NCI-H82 treated with DMSO at 0.1 percent for 48 hours (cell line): ENCODE measurements at regions not wholly inside any gene's neighbourhood (a gene's known extent, or its start where the extent isn't known, plus 50 kb on each side); places are given as distances from the start of the nearest gene placed in this dataset.
"Not testable (repeated sequence)": the region's sequence is repeated elsewhere in the genome, so short reads cannot be mapped to it uniquely, and the experiment has no call there.

Experiments
- DNase-seq: peaks from one replicate; lab custom pipeline; 2025; ENCODE audit not compliant: unreplicated experiment; lab: John Stamatoyannopoulos, UW

- no peak for DNase-seq
These were observed 118.2 kb upstream of the C7orf33 start for GRCh38 chr7:148472406-148472805.

GRCh38 chr7:148473703-148474480 lies 116.7 kb upstream of the C7orf33 start:
- DNase-seq = no peak

- no peak for DNase-seq
These were observed 116.0 kb upstream of the C7orf33 start for GRCh38 chr7:148474481-148475025.

- no peak for DNase-seq
These were observed 112.0 kb upstream of the C7orf33 start for GRCh38 chr7:148478551-148478950.

- no peak for DNase-seq
These were observed 110.0 kb upstream of the C7orf33 start for GRCh38 chr7:148480479-148481146.

GRCh38 chr7:148481147-148481526 lies 109.4 kb upstream of the C7orf33 start:
- no peak for DNase-seq

GRCh38 chr7:148481971-148482626 lies 108.5 kb upstream of the C7orf33 start:
- DNase-seq = peak; percentile 60

GRCh38 chr7:148483515-148484308 lies 106.9 kb upstream of the C7orf33 start:
- DNase-seq = no peak

GRCh38 chr7:148484486-148484885 lies 106.1 kb upstream of the C7orf33 start:
- no peak for DNase-seq

GRCh38 chr7:148485618-148486017 lies 104.9 kb upstream of the C7orf33 start:
- DNase-seq = no peak

- DNase-seq = no peak
These were observed 103.6 kb upstream of the C7orf33 start for GRCh38 chr7:148486937-148487336.

- no peak for DNase-seq
These were observed 102.7 kb upstream of the C7orf33 start for GRCh38 chr7:148487912-148488311.

- DNase-seq = no peak
These were observed 100.9 kb upstream of the C7orf33 start for GRCh38 chr7:148489678-148490077.

GRCh38 chr7:148492157-148492860 lies 98.3 kb upstream of the C7orf33 start:
- DNase-seq = no peak

GRCh38 chr7:148495605-148496004 lies 95.0 kb upstream of the C7orf33 start:
- DNase-seq = no peak

GRCh38 chr7:148500978-148501377 lies 89.6 kb upstream of the C7orf33 start:
- DNase-seq = no peak

- DNase-seq = no peak
These were observed 86.6 kb upstream of the C7orf33 start for GRCh38 chr7:148503900-148504487.

- DNase-seq = peak; percentile 24
These were observed 84.8 kb upstream of the C7orf33 start for GRCh38 chr7:148505645-148506375.

- not testable (repeated sequence) for DNase-seq
These were observed 83.4 kb upstream of the C7orf33 start for GRCh38 chr7:148507064-148507573.
